Colonic mucosa (tissue), 4 donors: ENCODE measurements at regions not wholly inside any gene's neighbourhood (a gene's known extent, or its start where the extent isn't known, plus 50 kb on each side); places are given as distances from the start of the nearest gene placed in this dataset.
A peak's percentile ranks its signal among the peaks of the same experiment; 100 is the strongest.
"Not testable (repeated sequence)": the region's sequence is repeated elsewhere in the genome, so short reads cannot be mapped to it uniquely, and the experiment has no call there.

ENCODE experiments used
- DNase-seq: peaks from one replicate; pipeline ENCODE4 v3.0.0-alpha.2; 2020
- H3K27ac ChIP-seq: fragments of 200-600 bp; one replicate; pipeline ENCODE4 v1.8.0; 2021
- H3K27me3 ChIP-seq: fragments of 200-600 bp; one replicate; pipeline ENCODE4 v1.8.0; 2021
- H3K36me3 ChIP-seq: fragments of 200-600 bp; one replicate; pipeline ENCODE4 v1.8.0; 2021
- H3K4me1 ChIP-seq: fragments of 200-600 bp; one replicate; pipeline ENCODE4 v1.8.0; 2021; ENCODE audit warnings: mild to moderate bottlenecking
- H3K4me3 ChIP-seq: fragments of 200-600 bp; one replicate; pipeline ENCODE4 v1.8.0; 2021
- H3K9ac ChIP-seq, 2 donors: one replicate each; pipeline ENCODE4 v1.7.0; 2013; ENCODE audit warnings: control low read depth in 2 of 2, low read depth in 2 of 2, low read length in 2 of 2
- H3K9me3 ChIP-seq: fragments of 200-600 bp; one replicate; pipeline ENCODE4 v1.8.0; 2021
- CTCF ChIP-seq: fragments of 200-600 bp; IDR thresholded peaks from one replicate; pipeline ENCODE4 v1.8.0; 2022; ENCODE audit warnings: antibody characterized with exemption, mild to moderate bottlenecking
- intact Hi-C: fragments of 100-400 bp; cut with DNase I; formaldehyde crosslinking; loops from one replicate; pipeline ENCODE4 v1.14.1; 2022
- donor health status: healthy.
- donor health status: DM: no; HTN: no; CAD: no.
- donor health status: DM: no; HTN: no; CAD: no.

GRCh38 chr3:71987828-71988227, 202.9 kb upstream of the PROK2 start:
- H3K27ac ChIP-seq: no peak overlapping the region
- H3K4me3 ChIP-seq: no peak overlapping the region
- no peaks in the 10 kb centered on the region for H3K27me3 ChIP-seq
- H3K36me3 ChIP-seq: no peaks in the 10 kb centered on the region
- intact Hi-C loops: no loop called here
- H3K9me3 ChIP-seq: no peaks in the 10 kb centered on the region
- H3K4me1 ChIP-seq: no peaks in the 10 kb centered on the region
- H3K9ac ChIP-seq: no peak overlapping the region
- no peak for TF ChIP-seq CTCF
- no peak for DNase-seq

- Histone ChIP-seq H3K36me3 (no peaks in the 10 kb centered on the region), H3K4me3 (no peak overlapping the region), H3K27ac (no peak overlapping the region), H3K9ac (no peak overlapping the region), H3K9me3 (no peaks in the 10 kb centered on the region), H3K27me3 (no peaks in the 10 kb centered on the region), H3K4me1 (no peaks in the 10 kb centered on the region)
- intact Hi-C loops: no loop called here
- DNase-seq: no peak
- TF ChIP-seq CTCF: no peak
Measured at GRCh38 chr3:71987089-71987735, 202.3 kb upstream of the PROK2 start.

GRCh38 chr3:71986606-71987005, 201.7 kb upstream of the PROK2 start:
- H3K36me3 ChIP-seq: no peaks in the 10 kb centered on the region
- no peaks in the 10 kb centered on the region for H3K4me1 ChIP-seq
- no peak for DNase-seq
- H3K9ac ChIP-seq: no peak overlapping the region
- intact Hi-C loops: no loop called here
- no peaks in the 10 kb centered on the region for H3K9me3 ChIP-seq
- H3K4me3 ChIP-seq: no peak overlapping the region
- no peak for TF ChIP-seq CTCF
- no peak overlapping the region for H3K27ac ChIP-seq
- no peaks in the 10 kb centered on the region for H3K27me3 ChIP-seq

GRCh38 chr3:71984843-71985613, 200.1 kb upstream of the PROK2 start:
- DNase-seq: no peak
- intact Hi-C loops: no loop called here
- Histone ChIP-seq H3K4me3 (no peak overlapping the region), H3K9ac (no peak overlapping the region), H3K27me3 (no peaks in the 10 kb centered on the region), H3K9me3 (no peaks in the 10 kb centered on the region), H3K4me1 (no peaks in the 10 kb centered on the region), H3K36me3 (no peaks in the 10 kb centered on the region), H3K27ac (no peak overlapping the region)
- TF ChIP-seq CTCF: no peak

GRCh38 chr3:71983694-71984093, 198.7 kb upstream of the PROK2 start:
- Histone ChIP-seq H3K27ac (no peak overlapping the region), H3K9me3 (no peaks in the 10 kb centered on the region), H3K4me3 (no peak overlapping the region), H3K9ac (no peak overlapping the region), H3K36me3 (no peaks in the 10 kb centered on the region), H3K4me1 (no peaks in the 10 kb centered on the region), H3K27me3 (no peaks in the 10 kb centered on the region)
- TF ChIP-seq CTCF: no peak
- no peak for DNase-seq
- intact Hi-C loops: no loop called here

GRCh38 chr3:71982506-71983258, 197.7 kb upstream of the PROK2 start:
- H3K9me3 ChIP-seq, H3K27ac ChIP-seq, H3K9ac ChIP-seq, H3K4me3 ChIP-seq, H3K4me1 ChIP-seq, H3K27me3 ChIP-seq, H3K36me3 ChIP-seq, intact Hi-C loops: not testable (repeated sequence)
- peak; percentile 23 for DNase-seq
